Keratinocyte (primary cell): ENCODE measurements at regions not wholly inside any gene's neighbourhood (a gene's known extent, or its start where the extent isn't known, plus 50 kb on each side); places are given as distances from the start of the nearest gene placed in this dataset.
A peak's percentile ranks its signal among the peaks of the same experiment; 100 is the strongest.

Source experiments
- DNase-seq: peaks from one replicate; pipeline ENCODE4 v3.0.0-alpha.2; 2011; ENCODE audit warnings: low read depth, missing footprints, low spot score
- FAIRE-seq: peaks from 2 replicates; lab custom pipeline; 2011; peaks lifted over from hg19 to GRCh38; lab: Jason Lieb, UNC
- H2AFZ ChIP-seq: 2 replicates; pipeline ENCODE4 v1.6.0; 2012; ENCODE audit warnings: low read length, control low read depth, inconsistent platforms; ENCODE audit not compliant: control insufficient read depth
- H3K27ac ChIP-seq: 2 replicates; pipeline ENCODE4 v1.5.1; 2011; ENCODE audit warnings: low read length; ENCODE audit not compliant: control insufficient read depth, insufficient read depth
- H3K27me3 ChIP-seq: 3 replicates; pipeline ENCODE4 v1.6.0; 2011; ENCODE audit warnings: low read length; ENCODE audit not compliant: control insufficient read depth, insufficient read depth; ENCODE audit errors: extremely low read depth
- H3K36me3 ChIP-seq, 2 experiments: 2 replicates in 1 of 2; 3 replicates in 1 of 2; pipeline ENCODE4 v1.5.1; 2011; ENCODE audit warnings: low read length in 2 of 2, mild to moderate bottlenecking in 1 of 2; ENCODE audit not compliant: control insufficient read depth in 2 of 2, insufficient read depth in 2 of 2; ENCODE audit errors: extremely low read depth in 1 of 2
- H3K4me1 ChIP-seq: 3 replicates; pipeline ENCODE4 v1.5.1; 2011; ENCODE audit warnings: low read length; ENCODE audit not compliant: control insufficient read depth, insufficient read depth; ENCODE audit errors: extremely low read depth
- H3K4me2 ChIP-seq: 3 replicates; pipeline ENCODE4 v1.6.0; 2011; ENCODE audit warnings: low read depth, low read length; ENCODE audit not compliant: control insufficient read depth, insufficient read depth; ENCODE audit errors: extremely low read depth
- H3K4me3 ChIP-seq, 3 experiments: fragments of 200-600 bp in 1 of 3; sonication (generic) in 1 of 3; 2 replicates in 2 of 3; 3 replicates in 1 of 3; pipeline ENCODE4 v1.5.1; 2011 to 2016; ENCODE audit warnings: low read length in 3 of 3, mild to moderate bottlenecking in 3 of 3, control low read depth in 2 of 3, inconsistent platforms in 1 of 3, low read depth in 1 of 3, mixed read lengths in 1 of 3, mixed run types in 1 of 3, moderate library complexity in 1 of 3; ENCODE audit not compliant: control insufficient read depth in 2 of 3, insufficient read depth in 2 of 3; ENCODE audit errors: extremely low read depth in 1 of 3
- H3K79me2 ChIP-seq: 2 replicates; pipeline ENCODE4 v1.6.0; 2012; ENCODE audit warnings: low read length; ENCODE audit not compliant: control insufficient read depth, insufficient read depth
- H3K9ac ChIP-seq: 3 replicates; pipeline ENCODE4 v1.6.0; 2011; ENCODE audit warnings: low read length; ENCODE audit not compliant: control insufficient read depth, insufficient read depth; ENCODE audit errors: extremely low read depth
- H3K9me1 ChIP-seq: 3 replicates; pipeline ENCODE4 v1.6.0; 2011; ENCODE audit warnings: low read length; ENCODE audit not compliant: control insufficient read depth, insufficient read depth; ENCODE audit errors: extremely low read depth
- H3K9me3 ChIP-seq: 2 replicates; pipeline ENCODE4 v1.5.1; 2012; ENCODE audit warnings: low read depth, low read length; ENCODE audit not compliant: control insufficient read depth
- H4K20me1 ChIP-seq: 3 replicates; pipeline ENCODE4 v1.6.0; 2011; ENCODE audit warnings: low read length; ENCODE audit not compliant: control insufficient read depth, insufficient read depth; ENCODE audit errors: extremely low read depth
- CTCF ChIP-seq, 3 experiments: IDR thresholded peaks in 1 of 3; conservative IDR thresholded peaks in 1 of 3; optimal IDR thresholded peaks in 1 of 3; 2 replicates in 2 of 3; 3 replicates in 1 of 3; pipeline versions ENCODE3 to v1.5.1; 2011; ENCODE audit warnings: low read length in 3 of 3, mild to moderate bottlenecking in 3 of 3, moderate library complexity in 2 of 3, control low read depth in 1 of 3, inconsistent platforms in 1 of 3; ENCODE audit not compliant: insufficient read depth in 2 of 3; ENCODE audit errors: extremely low read depth in 1 of 3
- EZH2 ChIP-seq: IDR thresholded peaks from one replicate; pipeline ENCODE4 v1.6.1; 2012; ENCODE audit warnings: inconsistent platforms, mild to moderate bottlenecking, low read length, moderate library complexity
- dilution Hi-C: fragments of 300-500 bp; cut with MboI; formaldehyde crosslinking; loops from one replicate; pipeline ENCODE4 v1.7.0; 2020; ENCODE audit warnings: low sequenced_read_pairs; ENCODE audit not compliant: extremely low pct_ligation_motif_present

- Histone ChIP-seq H3K27ac (no peak overlapping the region), H4K20me1 (no peaks in the 10 kb centered on the region), H3K4me3 (no peak overlapping the region), H3K4me2 (no peak overlapping the region), H3K27me3 (no peaks in the 10 kb centered on the region), H3K79me2 (no peaks in the 10 kb centered on the region), H3K4me1 (peaks cover 5% of the 10 kb centered on the region), H3K9me3 (no peaks in the 10 kb centered on the region), H3K36me3 (no peaks in the 10 kb centered on the region), H3K9me1 (no peaks in the 10 kb centered on the region), H3K9ac (no peak overlapping the region), H2AFZ (no peak overlapping the region)
- DNase-seq (no peak), FAIRE-seq (peak; percentile 9)
- TF ChIP-seq CTCF (optimal IDR thresholded peaks at IDR 0.05 in 1 of 3, IDR thresholded peaks at IDR 0.05 in 1 of 3, conservative IDR thresholded peaks at IDR 0.05 in 1 of 3; ENCODE audit: extremely low read depth in 1 of 3, insufficient read depth in 2 of 3, low read length in 3 of 3) (no peak), EZH2 (no peak)
- dilution Hi-C loops = no loop called here
Observed at GRCh38 chr18:75502286-75502685, 74.8 kb upstream of the SMIM21 start.

- FAIRE-seq = no peak
Observed at GRCh38 chr18:75500545-75500944, 73.0 kb upstream of the SMIM21 start.

More at GRCh38 chr18:75500545-75500944, 73.0 kb upstream of the SMIM21 start:
- Histone ChIP-seq H3K27ac (no peak overlapping the region), H3K4me2 (no peak overlapping the region), H3K4me1 (peaks cover 3% of the 10 kb centered on the region), H3K9me3 (no peaks in the 10 kb centered on the region), H2AFZ (no peak overlapping the region), H3K79me2 (no peaks in the 10 kb centered on the region), H3K4me3 (no peak overlapping the region), H3K36me3 (no peaks in the 10 kb centered on the region), H3K9ac (no peak overlapping the region), H3K9me1 (no peaks in the 10 kb centered on the region), H3K27me3 (no peaks in the 10 kb centered on the region), H4K20me1 (no peaks in the 10 kb centered on the region)
- TF ChIP-seq EZH2 (no peak), CTCF (optimal IDR thresholded peaks at IDR 0.05 in 1 of 3, IDR thresholded peaks at IDR 0.05 in 1 of 3, conservative IDR thresholded peaks at IDR 0.05 in 1 of 3; ENCODE audit: extremely low read depth in 1 of 3, insufficient read depth in 2 of 3, low read length in 3 of 3) (no peak)
- dilution Hi-C loops = no loop called here
- DNase-seq = no peak
